Fibroblast of mammary gland (primary cell): ENCODE measurements at regions not wholly inside any gene's neighbourhood (a gene's known extent, or its start where the extent isn't known, plus 50 kb on each side); places are given as distances from the start of the nearest gene placed in this dataset.

ENCODE experiments used
- DNase-seq: peaks from one replicate; pipeline ENCODE4 v3.0.0-alpha.2; 2010; ENCODE audit warnings: low read depth
- H3K4me3 ChIP-seq: 2 replicates; pipeline ENCODE4 v1.5.1; 2011; ENCODE audit warnings: low read depth, mild to moderate bottlenecking, low read length, moderate library complexity; ENCODE audit not compliant: control insufficient read depth
- CTCF ChIP-seq: conservative IDR thresholded peaks from 2 replicates; pipeline ENCODE4 v1.5.1; 2011; ENCODE audit warnings: low read depth, low read length, inconsistent platforms; ENCODE audit not compliant: control insufficient read depth, insufficient read depth

- TF ChIP-seq CTCF, result no peak
- H3K4me3 ChIP-seq, result no peak overlapping the region
- no peak for DNase-seq
Measured at GRCh38 chr5:109931049-109931780, 241.5 kb downstream of the MAN2A1 start.

GRCh38 chr5:109935833-109936490 is 246.2 kb downstream of the MAN2A1 start:
- TF ChIP-seq CTCF, result no peak
- peak; percentile 32 for DNase-seq
- H3K4me3 ChIP-seq, result no peak overlapping the region

GRCh38 chr5:109936996-109937395 is 247.3 kb downstream of the MAN2A1 start:
- TF ChIP-seq CTCF, result no peak
- no peak for DNase-seq
- H3K4me3 ChIP-seq, result no peak overlapping the region

- no peak for TF ChIP-seq CTCF
Measured at GRCh38 chr5:109937951-109938350, 248.2 kb downstream of the MAN2A1 start.

GRCh38 chr5:109938453-109938852 is 248.7 kb downstream of the MAN2A1 start:
- DNase-seq, result no peak
- H3K4me3 ChIP-seq, result no peak overlapping the region
- TF ChIP-seq CTCF, result no peak

More at GRCh38 chr5:109937951-109938350, 248.2 kb downstream of the MAN2A1 start:
- H3K4me3 ChIP-seq, result no peak overlapping the region
- DNase-seq, result no peak

GRCh38 chr5:109939116-109939682 is 249.5 kb downstream of the MAN2A1 start:
- no peak for TF ChIP-seq CTCF
- DNase-seq, result peak; percentile 80
- H3K4me3 ChIP-seq, result no peak overlapping the region
